Stomach (tissue), 8 donors: ENCODE measurements at regions not wholly inside any gene's neighbourhood (a gene's known extent, or its start where the extent isn't known, plus 50 kb on each side); places are given as distances from the start of the nearest gene placed in this dataset.

Experiments
- DNase-seq, 2 donors: peaks; one replicate each; pipeline versions ENCODE4 v3.0.0 to v3.0.0-alpha.2; 2013 to 2019
- H3K27ac ChIP-seq, 5 donors: fragments of 200-600 bp in 4 of 5; sonication (generic) in 4 of 5; one replicate each; pipeline ENCODE4 v1.5.1; 2013 to 2019; ENCODE audit warnings: mild to moderate bottlenecking in 1 of 5, moderate library complexity in 1 of 5
- H3K27me3 ChIP-seq, 3 donors: fragments of 200-600 bp; sonication (generic); one replicate each; pipeline ENCODE4 v1.5.1; 2017 to 2019; ENCODE audit warnings: mixed run types in 1 of 3
- H3K36me3 ChIP-seq, 4 donors: fragments of 200-600 bp; sonication (generic); 1 replicate in 3 of 4; 2 replicates in 1 of 4; pipeline ENCODE4 v1.5.1; 2016 to 2019
- H3K4me1 ChIP-seq, 4 donors: fragments of 200-600 bp; sonication (generic); one replicate each; pipeline ENCODE4 v1.5.1; 2016 to 2019
- H3K4me3 ChIP-seq, 4 donors: fragments of 200-600 bp; sonication (generic) in 3 of 4; one replicate each; pipeline ENCODE4 v1.5.1; 2016 to 2019; ENCODE audit warnings: mild to moderate bottlenecking in 1 of 4
- H3K9me3 ChIP-seq, 4 donors: fragments of 200-600 bp; sonication (generic); one replicate each; pipeline ENCODE4 v1.5.1; 2016 to 2019
- EP300 ChIP-seq: sonication (generic); formaldehyde crosslinking; IDR thresholded peaks from one replicate; pipeline ENCODE4 v1.6.1; 2017; ENCODE audit warnings: antibody characterized with exemption
- POLR2A ChIP-seq, 4 donors: fragments of 450-650 bp; IDR thresholded peaks; one replicate each; pipeline ENCODE4 v1.6.1; 2016; ENCODE audit warnings: antibody characterized with exemption in 4 of 4, control low read depth in 2 of 4, mild to moderate bottlenecking in 1 of 4, moderate library complexity in 1 of 4
- POLR2AphosphoS5 ChIP-seq, 3 donors: sonication (generic); formaldehyde crosslinking; IDR thresholded peaks; one replicate each; pipeline ENCODE4 v1.6.1; 2016; ENCODE audit warnings: antibody characterized with exemption in 3 of 3
- WGBS, 5 donors: extraction: QIAGEN DNeasy Blood & Tissue Kit in 3 of 5; methylation state at CpG; one replicate each; pipeline versions ENCODE4 v1.1.5 to v1.1.7; 2013 to 2018; 5-methylcytosine and 5-hydroxymethylcytosine counted together
- intact Hi-C: fragments of 100-400 bp; cut with DNase I; formaldehyde crosslinking; loops from one replicate; pipeline ENCODE4 v1.15.1; 2023; ENCODE audit warnings: low total_unique reads
- TF ChIP-seq, protein P1 (sequence below), 7 experiments: fragments of 450-650 bp in 4 of 7; fragments of 200-600 bp in 3 of 7; sonication (generic) in 3 of 7; IDR thresholded peaks; one replicate each; pipeline ENCODE4 v1.5.1; 2016 to 2019; ENCODE audit warnings: antibody characterized with exemption in 7 of 7, control low read depth in 2 of 7, mild to moderate bottlenecking in 1 of 7
- donor health status: healthy with polysubstance abuse.
- donor health status: Bipolar disorder and iron deficiency.
- donor health status: healthy.

DNA sequence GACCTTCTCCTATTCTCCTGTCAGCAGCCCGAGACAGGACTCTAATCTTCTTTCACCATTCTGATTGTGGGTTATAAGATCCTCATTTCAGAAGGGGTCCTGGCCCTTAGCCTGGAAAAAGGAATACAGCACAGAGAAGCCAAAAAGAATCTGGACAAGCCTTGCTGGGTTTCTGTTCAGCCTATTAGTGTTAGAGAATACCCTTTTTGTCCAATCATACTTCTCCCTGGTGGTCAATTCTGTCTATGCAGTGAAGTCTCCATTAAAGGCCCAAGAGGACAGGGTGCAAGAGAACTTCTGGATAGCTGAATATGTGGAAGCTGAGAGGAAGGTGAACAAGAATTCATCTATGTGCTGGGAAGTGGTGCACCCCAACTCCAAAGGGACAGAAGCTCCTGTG, 105.7 kb upstream of the AGA start:
- intact Hi-C loops: no loop called here
- no peak for DNase-seq
- Histone ChIP-seq H3K27me3 (no peaks in the 10 kb centered on the region), H3K4me1 (no peaks in the 10 kb centered on the region), H3K36me3 (no peaks in the 10 kb centered on the region), H3K27ac (no peak overlapping the region), H3K4me3 (no peak overlapping the region), H3K9me3 (no peaks in the 10 kb centered on the region)
- no peak for TF ChIP-seq POLR2AphosphoS5 (IDR thresholded peaks at IDR 0.05)
- TF ChIP-seq POLR2A (IDR thresholded peaks at IDR 0.05): no peak
- no peak for TF ChIP-seq EP300
- TF ChIP-seq, protein P1, sequence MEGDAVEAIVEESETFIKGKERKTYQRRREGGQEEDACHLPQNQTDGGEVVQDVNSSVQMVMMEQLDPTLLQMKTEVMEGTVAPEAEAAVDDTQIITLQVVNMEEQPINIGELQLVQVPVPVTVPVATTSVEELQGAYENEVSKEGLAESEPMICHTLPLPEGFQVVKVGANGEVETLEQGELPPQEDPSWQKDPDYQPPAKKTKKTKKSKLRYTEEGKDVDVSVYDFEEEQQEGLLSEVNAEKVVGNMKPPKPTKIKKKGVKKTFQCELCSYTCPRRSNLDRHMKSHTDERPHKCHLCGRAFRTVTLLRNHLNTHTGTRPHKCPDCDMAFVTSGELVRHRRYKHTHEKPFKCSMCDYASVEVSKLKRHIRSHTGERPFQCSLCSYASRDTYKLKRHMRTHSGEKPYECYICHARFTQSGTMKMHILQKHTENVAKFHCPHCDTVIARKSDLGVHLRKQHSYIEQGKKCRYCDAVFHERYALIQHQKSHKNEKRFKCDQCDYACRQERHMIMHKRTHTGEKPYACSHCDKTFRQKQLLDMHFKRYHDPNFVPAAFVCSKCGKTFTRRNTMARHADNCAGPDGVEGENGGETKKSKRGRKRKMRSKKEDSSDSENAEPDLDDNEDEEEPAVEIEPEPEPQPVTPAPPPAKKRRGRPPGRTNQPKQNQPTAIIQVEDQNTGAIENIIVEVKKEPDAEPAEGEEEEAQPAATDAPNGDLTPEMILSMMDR (IDR thresholded peaks at IDR 0.05): no peak
- WGBS, 5 donors: 47 to 74% (median 58%) methylated on average over 1 of the region's 1 CpG

- TF ChIP-seq EP300: no peak
- TF ChIP-seq, protein P1 (IDR thresholded peaks at IDR 0.05): peak in 4 of 7 experiments; percentile 5 to 45 (median 40)
- no peaks in the 10 kb centered on the region for H3K36me3 ChIP-seq
- no peak overlapping the region for H3K27ac ChIP-seq
- intact Hi-C loops: no loop called here
- no peak overlapping the region for H3K4me3 ChIP-seq
- H3K27me3 ChIP-seq: no peaks in the 10 kb centered on the region
- peak in 1 of 2 donors; percentile 42 for DNase-seq
- H3K9me3 ChIP-seq: no peaks in the 10 kb centered on the region
- H3K4me1 ChIP-seq: no peaks in the 10 kb centered on the region
- WGBS, 5 donors: 19 to 29% (median 25%) methylated on average over 2 of the region's 2 CpGs
Observed at GRCh38 chr4:177555007-177555574, 112.9 kb upstream of the AGA start.

DNA sequence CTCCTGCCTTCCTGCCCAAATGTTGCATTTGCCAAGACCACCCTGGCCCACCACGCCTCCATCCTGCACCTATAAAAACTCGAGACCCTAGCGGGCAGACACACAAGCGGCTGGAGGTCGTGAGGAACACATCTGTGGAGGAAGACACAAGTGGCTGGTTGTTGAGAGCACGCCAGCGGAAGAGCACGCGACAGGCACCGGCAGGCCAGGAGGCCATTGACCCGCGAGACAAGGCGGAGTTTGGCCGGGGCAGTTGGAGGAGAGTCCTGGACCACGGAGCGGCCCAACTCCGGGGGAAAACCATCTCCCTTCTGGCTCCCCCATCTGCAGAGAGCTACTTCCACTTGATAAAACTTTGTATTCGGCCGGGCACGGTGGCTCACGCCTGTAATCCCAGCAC, 115.2 kb upstream of the AGA start:
- DNase-seq: no peak
- WGBS, 5 donors: 97 to 98% (median 97%) methylated on average over 21 of the region's 21 CpGs
- Histone ChIP-seq H3K36me3 (no peaks in the 10 kb centered on the region), H3K27ac (no peak overlapping the region), H3K4me3 (no peak overlapping the region), H3K27me3 (no peaks in the 10 kb centered on the region), H3K4me1 (no peaks in the 10 kb centered on the region), H3K9me3 (no peaks in the 10 kb centered on the region)
- no peak for TF ChIP-seq EP300
- no peak for TF ChIP-seq POLR2AphosphoS5 (IDR thresholded peaks at IDR 0.05)
- TF ChIP-seq, protein P1 (IDR thresholded peaks at IDR 0.05): no peak
- no peak for TF ChIP-seq POLR2A (IDR thresholded peaks at IDR 0.05)
- intact Hi-C loops: no loop called here

DNA sequence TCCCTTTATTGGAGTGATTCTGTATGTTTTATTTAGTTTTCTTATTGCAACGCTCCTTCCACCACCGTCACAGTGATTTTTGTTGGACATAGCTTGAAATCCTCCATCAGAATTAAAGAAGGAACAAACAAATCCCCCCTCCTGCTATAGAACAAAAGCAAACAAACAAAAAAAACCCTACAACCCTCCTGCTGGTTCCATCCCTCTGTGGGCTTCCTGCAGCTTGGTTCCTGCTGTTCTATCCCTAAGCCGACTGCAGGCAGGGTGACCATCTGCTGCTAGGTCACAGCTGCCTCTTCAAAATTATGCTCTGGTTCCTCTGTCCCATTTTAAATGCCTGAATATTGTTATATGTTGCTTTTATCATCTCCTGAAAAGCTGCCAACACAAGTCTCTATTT, 116.8 kb upstream of the AGA start:
- 69 to 85% (median 77%) methylated on average over 3 of the region's 3 CpGs for WGBS, 5 donors
- intact Hi-C loops: no loop called here
- H3K36me3 ChIP-seq: no peaks in the 10 kb centered on the region
- no peak overlapping the region for H3K27ac ChIP-seq
- TF ChIP-seq POLR2AphosphoS5 (IDR thresholded peaks at IDR 0.05): no peak
- no peak for TF ChIP-seq POLR2A (IDR thresholded peaks at IDR 0.05)
- TF ChIP-seq EP300: no peak
- TF ChIP-seq, protein P1 (IDR thresholded peaks at IDR 0.05): no peak
- no peak for DNase-seq
- no peaks in the 10 kb centered on the region for H3K4me1 ChIP-seq
- H3K4me3 ChIP-seq: no peak overlapping the region
- no peaks in the 10 kb centered on the region for H3K27me3 ChIP-seq
- H3K9me3 ChIP-seq: no peaks in the 10 kb centered on the region
